Psoas muscle (tissue), 7 donors: ENCODE measurements at regions not wholly inside any gene's neighbourhood (a gene's known extent, or its start where the extent isn't known, plus 50 kb on each side); places are given as distances from the start of the nearest gene placed in this dataset.

Experiments used
- ATAC-seq, 4 donors: fragments of 200-7000 bp; cut with Tn5 transposase; one replicate each; pipeline ENCODE4 v1.9.1; 2020; ENCODE audit warnings: moderate library complexity in 3 of 4, mild to moderate bottlenecking in 2 of 4
- DNase-seq, 2 donors: peaks; one replicate each; pipeline ENCODE4 v3.0.0-alpha.2; 2020
- H3K27ac ChIP-seq: fragments of 200-600 bp; one replicate; pipeline ENCODE4 v1.8.0; 2022
- H3K27me3 ChIP-seq, 3 donors: fragments of 200-600 bp in 1 of 3; one replicate each; pipeline versions ENCODE4 v1.6.1 to v1.8.0; 2013 to 2022; ENCODE audit warnings: low read length in 2 of 3, mild to moderate bottlenecking in 2 of 3, moderate library complexity in 1 of 3; ENCODE audit not compliant: insufficient read depth in 3 of 3
- H3K36me3 ChIP-seq, 2 donors: fragments of 200-600 bp in 1 of 2; one replicate each; pipeline versions ENCODE4 v1.6.1 to v1.8.0; 2013 to 2022; ENCODE audit warnings: low read depth in 1 of 2, mild to moderate bottlenecking in 1 of 2, moderate library complexity in 1 of 2; ENCODE audit not compliant: insufficient read depth in 1 of 2
- H3K4me1 ChIP-seq: fragments of 200-600 bp; one replicate; pipeline ENCODE4 v1.8.0; 2022
- H3K4me3 ChIP-seq: fragments of 200-600 bp; one replicate; pipeline ENCODE4 v1.8.0; 2022; ENCODE audit warnings: mild to moderate bottlenecking
- H3K9me3 ChIP-seq: fragments of 200-600 bp; one replicate; pipeline ENCODE4 v1.8.0; 2022
- CTCF ChIP-seq: fragments of 200-600 bp; IDR thresholded peaks from one replicate; pipeline ENCODE4 v1.8.0; 2022; ENCODE audit warnings: antibody characterized with exemption
- WGBS, 3 donors: extraction: QIAGEN DNeasy Blood & Tissue Kit; methylation state at CpG; one replicate each; pipeline versions ENCODE4 v1.1.6 to v1.1.7; 2013; 5-methylcytosine and 5-hydroxymethylcytosine counted together
- intact Hi-C, 2 donors: fragments of 100-400 bp; cut with DNase I; formaldehyde crosslinking; loops; one replicate each; pipeline versions ENCODE4 v1.11.0 to v1.14.2; 2022
- donor health status: healthy with polysubstance abuse.
- donor health status: DM: no; HTN: no; CAD: no; lungs with moderate emphysema.
- donor health status: Bipolar disorder and iron deficiency.
- donor health status: healthy.
- donor health status: DM: yes; HTN: yes; CAD: no.
- donor health status: DM: no; HTN: no; CAD: no.
- donor health status: DM: yes; HTN: yes; CAD: no.

- ATAC-seq (no peak), DNase-seq (no peak)
- Histone ChIP-seq H3K27me3 (no peaks in the 10 kb centered on the region), H3K27ac (no peak overlapping the region), H3K4me3 (no peak overlapping the region), H3K9me3 (no peaks in the 10 kb centered on the region), H3K4me1 (no peaks in the 10 kb centered on the region), H3K36me3 (no peaks in the 10 kb centered on the region)
- no peak for TF ChIP-seq CTCF
- intact Hi-C loops: no loop called here
- 76 to 89% (median 85%) methylated on average over 4 of the region's 4 CpGs for WGBS, 3 donors
Measured at GRCh38 chr6:165970001-165970400, 197.7 kb downstream of the TBXT start.

DNA sequence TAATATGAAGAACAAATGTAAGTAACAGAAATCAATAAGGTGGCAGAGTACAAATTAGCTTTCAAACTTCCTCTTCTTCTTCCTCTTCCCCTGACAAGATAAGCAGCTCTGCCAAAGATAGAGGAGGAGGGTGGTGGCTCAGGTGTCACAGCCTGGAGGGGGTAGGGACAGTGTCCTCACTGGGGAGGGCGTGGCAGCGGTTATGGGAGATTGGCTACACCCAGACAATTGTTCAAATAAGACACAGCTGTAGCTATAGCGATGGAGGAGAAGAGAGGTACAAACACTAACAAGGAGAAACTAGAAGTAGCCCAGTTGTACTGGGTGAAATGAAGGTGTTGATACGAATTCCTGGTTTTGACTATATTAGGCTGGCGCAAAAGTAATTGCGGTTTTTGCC is 198.5 kb downstream of the TBXT start:
- ATAC-seq (no peak), DNase-seq (no peak)
- Histone ChIP-seq H3K4me3 (no peak overlapping the region), H3K9me3 (no peaks in the 10 kb centered on the region), H3K36me3 (no peaks in the 10 kb centered on the region), H3K27ac (no peak overlapping the region), H3K4me1 (no peaks in the 10 kb centered on the region), H3K27me3 (no peaks in the 10 kb centered on the region)
- no peak for TF ChIP-seq CTCF
- 91 to 94% (median 92%) methylated on average over 6 of the region's 6 CpGs for WGBS, 3 donors
- intact Hi-C loops: no loop called here

DNA sequence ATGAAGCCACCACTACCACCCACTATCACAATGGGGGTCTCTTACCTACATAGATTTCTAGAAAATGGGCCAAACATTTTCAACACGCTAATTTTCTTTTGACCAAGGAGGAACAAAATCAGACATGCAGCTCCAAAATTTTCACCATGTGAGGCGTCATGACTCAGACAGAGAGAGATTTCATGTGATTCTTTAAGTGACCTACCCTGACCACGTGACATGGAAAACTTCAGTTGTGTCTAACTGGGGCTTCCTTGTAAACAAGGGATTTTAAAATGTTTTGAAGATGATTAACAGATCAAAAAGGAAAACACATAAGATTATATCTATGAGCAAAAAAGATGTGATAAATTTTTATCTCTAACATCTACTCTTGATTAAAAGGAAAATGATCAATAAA is 199.2 kb downstream of the TBXT start:
- Histone ChIP-seq H3K27me3 (no peaks in the 10 kb centered on the region), H3K4me1 (no peaks in the 10 kb centered on the region), H3K36me3 (no peaks in the 10 kb centered on the region), H3K9me3 (no peaks in the 10 kb centered on the region), H3K27ac (no peak overlapping the region), H3K4me3 (no peak overlapping the region)
- no peak for TF ChIP-seq CTCF
- WGBS, 3 donors: 82 to 92% (median 89%) methylated on average over 3 of the region's 3 CpGs
- ATAC-seq (no peak), DNase-seq (no peak)
- intact Hi-C loops: no loop called here

- WGBS, 3 donors: 87 to 91% (median 90%) methylated on average over 5 of the region's 5 CpGs
- Histone ChIP-seq H3K27me3 (no peaks in the 10 kb centered on the region), H3K4me1 (no peaks in the 10 kb centered on the region), H3K4me3 (no peak overlapping the region), H3K9me3 (no peaks in the 10 kb centered on the region), H3K27ac (no peak overlapping the region), H3K36me3 (no peaks in the 10 kb centered on the region)
- intact Hi-C loops: no loop called here
- no peak for TF ChIP-seq CTCF
- DNase-seq (no peak), ATAC-seq (no peak)
Measured at GRCh38 chr6:165967810-165968407, 199.7 kb downstream of the TBXT start.

DNA sequence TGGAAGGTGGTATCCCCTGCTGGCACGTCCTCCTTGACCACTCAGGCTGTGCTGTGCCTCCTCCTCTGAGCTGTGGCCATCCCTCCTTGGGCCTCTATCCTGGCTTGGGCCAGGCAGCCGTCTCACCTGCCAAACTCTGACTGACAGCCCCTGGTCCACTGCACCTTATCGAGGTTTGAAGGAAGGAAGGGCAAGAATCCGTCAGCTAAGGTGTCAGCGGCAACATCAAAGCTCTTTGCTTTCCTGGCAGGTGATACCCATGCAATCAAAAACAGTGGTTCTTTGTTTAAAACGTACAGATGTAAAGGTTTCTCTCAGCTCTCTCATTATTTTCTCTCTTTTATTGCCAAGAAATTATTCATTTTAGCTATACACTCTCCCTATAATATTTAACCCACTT is 203.9 kb downstream of the TBXT start:
- ATAC-seq (no peak), DNase-seq (no peak)
- no peaks in the 10 kb centered on the region for H3K27me3 ChIP-seq
- H3K9me3 ChIP-seq: no peaks in the 10 kb centered on the region
- intact Hi-C loops: no loop called here
- 51 to 66% (median 53%) methylated on average over 6 of the region's 6 CpGs for WGBS, 3 donors
- no peak overlapping the region for H3K4me3 ChIP-seq
- H3K36me3 ChIP-seq: no peaks in the 10 kb centered on the region
- no peaks in the 10 kb centered on the region for H3K4me1 ChIP-seq
- H3K27ac ChIP-seq: no peak overlapping the region
- no peak for TF ChIP-seq CTCF
